ENCODE measurements at regions not wholly inside any gene's neighbourhood (a gene's known extent, or its start where the extent isn't known, plus 50 kb on each side); places are given as distances from the start of the nearest gene placed in this dataset.
A peak's percentile ranks its signal among the peaks of the same experiment; 100 is the strongest.

- TF ChIP-seq, protein P1, sequence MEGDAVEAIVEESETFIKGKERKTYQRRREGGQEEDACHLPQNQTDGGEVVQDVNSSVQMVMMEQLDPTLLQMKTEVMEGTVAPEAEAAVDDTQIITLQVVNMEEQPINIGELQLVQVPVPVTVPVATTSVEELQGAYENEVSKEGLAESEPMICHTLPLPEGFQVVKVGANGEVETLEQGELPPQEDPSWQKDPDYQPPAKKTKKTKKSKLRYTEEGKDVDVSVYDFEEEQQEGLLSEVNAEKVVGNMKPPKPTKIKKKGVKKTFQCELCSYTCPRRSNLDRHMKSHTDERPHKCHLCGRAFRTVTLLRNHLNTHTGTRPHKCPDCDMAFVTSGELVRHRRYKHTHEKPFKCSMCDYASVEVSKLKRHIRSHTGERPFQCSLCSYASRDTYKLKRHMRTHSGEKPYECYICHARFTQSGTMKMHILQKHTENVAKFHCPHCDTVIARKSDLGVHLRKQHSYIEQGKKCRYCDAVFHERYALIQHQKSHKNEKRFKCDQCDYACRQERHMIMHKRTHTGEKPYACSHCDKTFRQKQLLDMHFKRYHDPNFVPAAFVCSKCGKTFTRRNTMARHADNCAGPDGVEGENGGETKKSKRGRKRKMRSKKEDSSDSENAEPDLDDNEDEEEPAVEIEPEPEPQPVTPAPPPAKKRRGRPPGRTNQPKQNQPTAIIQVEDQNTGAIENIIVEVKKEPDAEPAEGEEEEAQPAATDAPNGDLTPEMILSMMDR (IDR thresholded peaks at IDR 0.05): no peak
Measured at GRCh38 chr12:96099421-96099820, 64.0 kb upstream of the LTA4H start.

DNA sequence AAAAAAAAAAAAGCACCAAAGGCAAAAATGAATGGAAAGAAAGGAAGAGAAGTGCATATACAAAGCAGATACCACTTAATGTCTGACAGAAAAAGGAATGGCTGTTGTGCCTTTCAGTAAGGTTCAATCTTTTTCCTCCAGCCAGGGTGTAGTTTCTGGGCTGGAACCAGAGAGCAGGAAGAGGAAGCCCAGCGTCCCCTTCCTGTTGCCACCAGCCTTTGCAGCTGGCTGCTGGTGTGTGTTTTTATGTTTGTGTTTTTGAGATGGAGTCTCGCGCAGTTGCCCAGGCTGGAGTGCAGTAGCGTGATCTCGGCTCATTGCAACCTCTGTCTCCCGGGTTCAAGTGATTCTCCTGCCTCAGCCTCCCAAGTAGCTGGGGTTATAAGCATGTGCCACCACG, 64.6 kb upstream of the LTA4H start:
- Histone ChIP-seq H3K27ac (no peak overlapping the region), H3K27me3 (replicated peaks; ENCODE audit: insufficient read depth) (no peaks in the 10 kb centered on the region), H3K9me3 (no peaks in the 10 kb centered on the region), H3K4me3 (no peak overlapping the region), H3K36me3 (no peaks in the 10 kb centered on the region), H3K4me1 (ENCODE audit: control insufficient read depth in 1 of 2, low read depth in 2 of 2) (peaks cover 3 to 6% of the 10 kb centered on the region in 2 donors)
- TF ChIP-seq, protein P1 (IDR thresholded peaks at IDR 0.05): no peak
- DNase-seq (ENCODE audit: low spot score): no peak
- ATAC-seq (ENCODE audit: insufficient number of reproducible peaks, low FRiP score, low read depth): no peak

More at GRCh38 chr12:96099421-96099820, 64.0 kb upstream of the LTA4H start:
- no peak overlapping the region for H3K27ac ChIP-seq
- no peaks in the 10 kb centered on the region for H3K36me3 ChIP-seq
- H3K4me1 ChIP-seq (ENCODE audit: control insufficient read depth in 1 of 2, low read depth in 2 of 2): peaks cover 3 to 6% of the 10 kb centered on the region in 2 donors
- no peak for DNase-seq (ENCODE audit: low spot score)
- ATAC-seq (ENCODE audit: insufficient number of reproducible peaks, low FRiP score, low read depth): no peak
- no peak overlapping the region for H3K4me3 ChIP-seq
- no peaks in the 10 kb centered on the region for H3K27me3 ChIP-seq (replicated peaks; ENCODE audit: insufficient read depth)
- no peaks in the 10 kb centered on the region for H3K9me3 ChIP-seq

GRCh38 chr12:96101806-96102205, 66.4 kb upstream of the LTA4H start:
- TF ChIP-seq, protein P1 (IDR thresholded peaks at IDR 0.05): no peak
- Histone ChIP-seq H3K4me1 (ENCODE audit: control insufficient read depth in 1 of 2, low read depth in 2 of 2) (peaks cover 3 to 6% of the 10 kb centered on the region in 2 donors), H3K27ac (no peak overlapping the region), H3K9me3 (no peaks in the 10 kb centered on the region), H3K36me3 (no peaks in the 10 kb centered on the region), H3K27me3 (replicated peaks; ENCODE audit: insufficient read depth) (no peaks in the 10 kb centered on the region), H3K4me3 (no peak overlapping the region)
- ATAC-seq (ENCODE audit: insufficient number of reproducible peaks, low FRiP score, low read depth): no peak
- DNase-seq (ENCODE audit: low spot score): no peak

DNA sequence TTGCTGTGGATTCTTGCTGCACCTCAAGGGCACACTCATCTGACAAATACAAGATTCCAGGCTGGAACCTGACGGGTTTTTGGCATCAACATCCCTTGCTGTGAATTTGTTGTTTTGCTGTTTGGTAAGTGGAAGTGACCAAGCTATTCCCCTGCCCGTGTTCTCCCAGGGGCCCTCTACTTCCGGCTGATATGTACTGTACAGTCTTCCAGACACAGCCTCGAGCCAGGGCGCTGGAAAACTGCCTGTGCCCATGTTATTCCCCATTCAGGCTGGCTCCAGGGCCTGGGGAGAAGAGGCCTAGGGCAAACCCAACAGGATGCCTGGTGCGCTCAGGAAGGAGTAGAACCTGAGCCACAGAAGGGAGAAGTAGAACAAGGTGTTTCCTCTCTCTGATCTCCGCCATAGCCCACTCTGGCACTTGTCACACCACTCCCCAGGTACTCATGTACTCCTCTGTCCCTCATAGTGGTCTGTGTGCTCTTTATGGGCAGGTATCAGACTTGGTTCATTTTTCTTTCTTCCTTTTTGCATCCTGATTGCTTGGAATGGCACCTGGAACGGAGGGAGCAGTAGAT, 67.8 kb upstream of the LTA4H start:
- ATAC-seq (ENCODE audit: insufficient number of reproducible peaks, low FRiP score, low read depth) (no peak), DNase-seq (ENCODE audit: low spot score) (no peak)
- no peaks in the 10 kb centered on the region for H3K36me3 ChIP-seq
- TF ChIP-seq, protein P1 (IDR thresholded peaks at IDR 0.05): no peak
- no peak overlapping the region for H3K4me3 ChIP-seq
- H3K9me3 ChIP-seq: no peaks in the 10 kb centered on the region
- no peaks in the 10 kb centered on the region for H3K27me3 ChIP-seq (replicated peaks; ENCODE audit: insufficient read depth)
- H3K27ac ChIP-seq: peak overlapping the region in 1 of 2 donors; percentile 37
- H3K4me1 ChIP-seq (ENCODE audit: control insufficient read depth in 1 of 2, low read depth in 2 of 2): peaks cover 3 to 6% of the 10 kb centered on the region in 2 donors

DNA sequence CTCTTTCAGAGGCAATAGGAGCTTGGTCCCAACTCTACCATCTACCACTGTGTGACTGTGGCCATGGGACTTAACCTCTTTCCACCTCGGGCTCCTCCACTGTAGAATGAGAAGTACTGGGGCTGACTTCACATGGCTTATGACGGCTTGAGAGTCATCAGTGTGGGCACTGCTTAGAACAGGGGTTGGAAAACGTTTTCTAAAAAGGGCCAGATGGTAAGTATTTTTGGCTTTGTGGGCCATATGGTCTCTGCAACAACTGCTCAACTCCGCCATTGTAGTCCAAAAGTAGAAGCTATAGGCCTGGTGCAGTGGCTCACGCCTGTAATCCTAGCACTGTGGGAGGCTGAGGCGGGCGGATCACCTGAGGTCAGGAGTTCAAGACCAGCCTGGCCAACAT, 69.2 kb upstream of the LTA4H start:
- DNase-seq (ENCODE audit: low spot score): no peak
- no peaks in the 10 kb centered on the region for H3K9me3 ChIP-seq
- H3K27me3 ChIP-seq (replicated peaks; ENCODE audit: insufficient read depth): no peaks in the 10 kb centered on the region
- H3K36me3 ChIP-seq: no peaks in the 10 kb centered on the region
- TF ChIP-seq, protein P1 (IDR thresholded peaks at IDR 0.05): no peak
- ATAC-seq (ENCODE audit: insufficient number of reproducible peaks, low FRiP score, low read depth): no peak
- peaks cover 3 to 6% of the 10 kb centered on the region in 2 donors for H3K4me1 ChIP-seq (ENCODE audit: control insufficient read depth in 1 of 2, low read depth in 2 of 2)
- no peak overlapping the region for H3K27ac ChIP-seq
- no peak overlapping the region for H3K4me3 ChIP-seq
